NCI-H2107 treated with DMSO at 0.1 percent for 48 hours (cell line): ENCODE measurements at regions not wholly inside any gene's neighbourhood (a gene's known extent, or its start where the extent isn't known, plus 50 kb on each side); places are given as distances from the start of the nearest gene placed in this dataset.
A peak's percentile ranks its signal among the peaks of the same experiment; 100 is the strongest.

Source experiments
- DNase-seq: peaks from one replicate; lab custom pipeline; 2025; ENCODE audit not compliant: unreplicated experiment; lab: John Stamatoyannopoulos, UW

DNA sequence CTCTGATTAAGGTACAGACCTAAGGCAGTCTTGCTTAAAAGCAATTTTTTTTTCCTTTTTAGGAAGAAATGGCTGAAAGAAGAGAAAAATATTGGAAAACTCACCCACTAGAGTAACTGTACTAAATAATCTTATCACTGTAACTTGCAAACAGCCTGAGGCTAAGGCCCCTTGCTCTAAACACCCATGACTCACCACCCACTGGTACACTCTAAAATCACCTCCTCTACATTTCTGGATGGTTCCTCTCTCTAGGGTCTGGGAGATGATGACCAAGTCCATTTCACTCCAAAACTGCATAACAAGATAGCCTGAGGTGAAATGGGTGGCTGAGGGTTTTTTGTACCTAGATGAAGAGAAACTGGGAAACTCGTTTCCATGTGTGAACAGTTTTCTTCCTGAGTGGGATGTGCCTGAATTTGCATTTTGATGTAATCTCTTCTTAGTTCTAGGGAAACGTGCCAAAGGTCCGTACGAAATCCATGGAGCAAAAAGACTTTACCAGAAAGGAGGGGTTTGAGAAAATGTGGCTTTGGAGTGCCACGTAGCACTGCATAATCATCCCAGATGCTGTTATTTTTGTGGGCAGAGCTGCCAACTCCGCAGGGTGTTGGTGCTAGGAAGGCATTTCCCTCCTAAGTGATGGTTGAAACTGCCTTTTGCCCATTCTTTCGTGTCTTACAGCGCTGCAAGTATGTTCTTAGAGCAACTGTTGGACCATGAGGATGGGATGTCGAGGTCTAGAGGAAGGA, 113.5 kb upstream of the C10orf90 start:
- DNase-seq = no peak

GRCh38 chr10:126787201-126787600, 116.7 kb upstream of the C10orf90 start:
- no peak for DNase-seq

DNA sequence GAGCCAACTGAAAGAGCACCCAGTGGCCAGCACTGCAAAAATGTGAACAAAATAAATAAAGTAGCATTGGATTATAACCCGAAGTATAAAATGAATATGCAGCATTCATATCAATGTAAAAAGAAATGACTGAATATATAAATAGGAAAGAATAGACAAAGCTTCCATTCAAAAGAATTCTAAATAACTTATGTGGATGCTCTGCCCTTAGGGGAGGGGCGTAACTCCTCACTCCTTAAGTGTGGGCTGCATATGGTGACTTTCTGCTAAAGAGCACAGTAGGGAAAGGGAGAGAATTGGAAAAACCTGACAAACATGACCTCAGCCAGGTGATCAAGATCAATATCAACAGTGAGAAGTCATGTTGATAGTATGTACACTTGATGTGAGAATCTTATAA, 109.9 kb upstream of the DOCK1 start:
- no peak for DNase-seq

- DNase-seq = no peak
Observed at GRCh38 chr10:126798649-126799048, 106.6 kb upstream of the DOCK1 start.

DNA sequence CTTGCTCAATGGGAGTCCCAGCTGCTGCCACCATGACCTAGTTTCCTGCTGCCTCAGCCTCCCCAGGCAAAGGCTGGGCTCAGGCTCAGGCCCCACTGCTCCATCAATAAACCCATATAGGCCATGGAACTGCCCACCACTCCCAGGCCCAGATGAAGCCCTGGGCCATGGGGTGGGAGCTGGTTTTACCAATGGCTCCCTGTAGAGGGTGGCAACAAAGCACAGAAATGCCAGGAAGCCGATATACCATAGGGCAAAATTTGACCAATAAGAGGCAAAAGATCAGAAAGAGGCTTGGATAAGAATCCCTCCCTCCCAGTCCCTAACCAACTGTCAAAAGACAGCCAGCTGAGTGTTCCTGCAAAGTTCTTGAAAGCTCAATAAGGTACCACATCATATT, 101.8 kb upstream of the DOCK1 start:
- no peak for DNase-seq

DNA sequence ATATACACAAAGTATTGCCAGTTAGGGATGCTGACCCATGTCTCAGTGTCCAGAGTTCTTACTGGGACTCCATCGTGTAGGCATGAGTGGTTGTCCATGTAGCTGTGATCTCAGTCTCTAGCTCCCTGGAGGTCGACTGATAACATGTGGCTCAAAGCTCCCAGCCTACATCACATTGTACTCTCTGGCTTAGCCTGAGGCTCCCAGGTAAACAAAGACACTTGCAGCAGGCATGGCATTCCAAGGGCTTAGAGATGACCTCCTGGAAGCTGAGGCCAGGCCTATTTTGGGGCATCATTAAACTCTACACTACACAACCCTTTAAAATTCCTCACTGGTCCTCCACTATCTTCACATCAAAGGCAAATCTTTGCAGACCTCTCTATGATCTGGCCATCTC, 100.8 kb upstream of the DOCK1 start:
- DNase-seq = no peak

DNA sequence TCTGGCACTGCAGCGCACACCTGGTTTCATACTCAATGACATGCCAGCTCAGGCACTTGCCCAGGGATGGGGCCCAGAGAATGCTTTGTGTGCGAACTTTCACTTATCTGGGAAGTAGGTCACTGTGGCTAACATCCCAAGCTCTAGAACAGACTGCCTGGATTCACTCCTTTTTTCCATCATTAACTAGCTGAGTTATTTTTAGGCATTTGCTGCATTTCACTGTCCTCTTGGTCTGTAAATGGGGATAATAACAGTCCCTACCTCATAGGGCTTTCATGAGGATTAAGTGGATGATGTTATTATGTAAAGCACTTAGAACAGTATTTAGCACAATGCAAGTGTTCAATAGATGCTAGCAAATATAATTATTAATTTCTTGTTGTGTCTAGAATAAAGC, 98.7 kb upstream of the DOCK1 start:
- no peak for DNase-seq

DNA sequence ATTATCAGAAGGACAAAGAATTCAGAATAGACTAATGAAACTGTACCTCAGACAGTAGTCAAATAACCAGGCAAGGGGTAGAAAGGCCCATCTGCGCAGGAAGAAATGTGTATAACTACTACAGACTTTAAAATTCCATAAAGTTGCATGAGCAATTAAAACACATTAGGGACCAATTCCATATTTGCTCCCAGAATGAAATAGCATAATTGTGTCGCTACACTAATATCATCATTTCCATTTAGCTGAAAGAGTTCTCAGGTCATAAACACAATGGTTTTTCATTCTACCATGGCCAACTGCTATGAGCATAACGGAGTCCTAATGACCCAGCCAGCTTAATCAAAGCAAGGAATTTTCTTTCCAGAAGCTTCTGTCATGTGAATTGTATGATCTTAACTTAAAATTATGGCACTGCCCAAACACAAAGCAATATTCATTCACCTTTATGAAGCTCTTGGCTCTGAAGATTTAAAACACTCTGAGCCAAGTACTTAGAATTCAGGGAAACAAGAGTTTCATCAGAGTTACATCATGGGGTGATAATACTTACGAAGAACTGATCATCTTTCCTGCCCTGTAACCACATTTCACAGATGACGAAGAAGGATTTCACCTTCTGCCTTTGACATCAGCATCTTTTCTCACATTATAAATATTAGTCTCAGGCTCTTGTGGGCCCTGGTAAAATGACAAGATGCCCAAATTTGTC, 98.1 kb upstream of the DOCK1 start:
- DNase-seq = no peak

- DNase-seq = no peak
Observed at GRCh38 chr10:126808103-126808502, 97.1 kb upstream of the DOCK1 start.

GRCh38 chr10:126813432-126813831, 91.8 kb upstream of the DOCK1 start:
- no peak for DNase-seq

DNA sequence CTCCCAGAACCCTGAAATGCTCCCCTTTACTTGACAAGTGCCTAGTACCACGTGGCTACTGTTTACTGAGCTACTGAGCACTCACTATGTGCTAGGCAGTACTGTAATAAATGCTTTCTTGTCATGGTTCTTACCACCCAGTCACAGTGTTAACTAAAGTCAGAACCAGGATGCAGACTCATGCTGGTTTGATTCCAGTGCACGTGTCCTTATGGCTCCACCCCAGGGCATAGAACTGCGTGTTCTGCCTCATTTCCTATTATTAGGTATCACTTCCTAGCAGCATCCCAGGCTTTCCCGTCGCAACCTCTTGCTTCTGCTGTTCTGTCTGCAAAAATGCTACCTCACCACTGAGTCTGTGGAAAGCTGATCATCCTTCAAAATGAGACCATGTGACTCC, 71.7 kb upstream of the DOCK1 start:
- DNase-seq = no peak

- DNase-seq = no peak
Observed at GRCh38 chr10:126836009-126836408, 69.2 kb upstream of the DOCK1 start.

GRCh38 chr10:126838316-126838715, 66.9 kb upstream of the DOCK1 start:
- DNase-seq = no peak

GRCh38 chr10:126839094-126839761, 66.0 kb upstream of the DOCK1 start:
- DNase-seq = peak; percentile 4

GRCh38 chr10:126840576-126841135, 64.6 kb upstream of the DOCK1 start:
- no peak for DNase-seq

DNA sequence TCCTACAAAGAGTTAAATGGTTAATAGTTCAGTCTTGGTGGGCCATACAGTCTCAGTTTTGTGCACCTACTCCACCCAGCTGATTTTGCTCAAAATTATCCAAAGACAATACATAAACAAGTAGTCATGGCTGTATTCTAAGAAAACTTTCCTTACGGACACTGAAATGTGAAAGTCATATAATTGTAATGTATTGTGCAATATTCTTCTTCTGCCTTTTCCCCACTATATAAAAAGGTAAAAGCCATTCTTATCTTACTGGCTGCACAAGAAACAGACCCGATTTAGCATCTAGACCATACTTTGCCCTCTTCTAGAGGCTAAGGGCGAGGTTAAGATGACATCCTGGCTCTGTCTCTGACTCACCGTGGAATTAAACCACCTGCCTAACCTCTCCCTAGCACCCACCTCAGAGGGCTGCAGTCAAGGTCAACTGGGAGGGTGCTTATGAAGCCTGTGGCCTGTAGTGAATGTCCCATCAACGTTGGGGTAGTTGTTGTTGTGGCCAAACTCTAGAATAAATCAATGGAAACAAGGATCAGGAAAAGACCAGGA, 63.8 kb upstream of the DOCK1 start:
- DNase-seq = no peak

- no peak for DNase-seq
Observed at GRCh38 chr10:126842356-126842755, 62.9 kb upstream of the DOCK1 start.

DNA sequence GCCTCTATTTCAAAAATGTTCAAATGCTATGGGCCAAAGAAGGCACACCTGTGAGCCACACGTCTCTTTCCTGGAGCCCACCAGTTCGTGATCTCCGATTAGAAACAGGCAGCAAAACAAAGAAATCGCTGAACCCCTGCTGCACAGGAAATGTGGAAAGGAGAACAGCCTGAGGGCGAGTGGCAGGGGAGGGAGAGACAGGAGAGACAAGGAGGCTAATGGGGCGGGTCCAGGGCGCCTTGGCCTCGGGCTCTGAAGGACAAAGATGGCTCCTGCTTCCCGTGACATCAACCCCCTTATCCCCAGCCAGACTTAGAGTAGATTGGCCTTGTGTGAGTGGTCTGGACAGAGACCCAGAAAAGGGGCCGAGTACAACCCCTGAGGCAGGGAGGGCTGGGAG, 62.4 kb upstream of the DOCK1 start:
- DNase-seq = no peak

GRCh38 chr10:126843299-126843934, 61.8 kb upstream of the DOCK1 start:
- DNase-seq = no peak

DNA sequence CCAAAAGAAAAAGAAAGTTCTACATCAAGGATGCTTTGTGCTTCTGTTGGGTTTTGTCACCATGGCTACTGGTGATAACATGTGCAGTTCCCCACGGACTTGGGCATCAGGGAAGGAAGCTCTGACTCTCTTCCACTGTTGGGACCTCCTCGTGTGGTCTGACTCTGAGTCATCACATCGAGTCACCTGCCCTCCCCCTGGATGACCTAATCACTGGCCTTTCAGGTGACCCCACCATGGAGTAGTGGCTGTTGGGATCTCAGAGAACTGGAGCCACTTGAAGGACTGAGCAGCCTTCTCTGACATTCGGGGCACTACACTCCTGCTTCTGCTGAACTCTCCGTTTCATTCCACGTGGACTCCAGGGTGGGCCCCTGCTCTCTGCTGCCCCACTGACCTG, 60.8 kb upstream of the DOCK1 start:
- DNase-seq = no peak

GRCh38 chr10:126846469-126846868, 58.8 kb upstream of the DOCK1 start:
- DNase-seq = no peak
